ENCODE measurements at regions not wholly inside any gene's neighbourhood (a gene's known extent, or its start where the extent isn't known, plus 50 kb on each side); places are given as distances from the start of the nearest gene placed in this dataset.

DNA sequence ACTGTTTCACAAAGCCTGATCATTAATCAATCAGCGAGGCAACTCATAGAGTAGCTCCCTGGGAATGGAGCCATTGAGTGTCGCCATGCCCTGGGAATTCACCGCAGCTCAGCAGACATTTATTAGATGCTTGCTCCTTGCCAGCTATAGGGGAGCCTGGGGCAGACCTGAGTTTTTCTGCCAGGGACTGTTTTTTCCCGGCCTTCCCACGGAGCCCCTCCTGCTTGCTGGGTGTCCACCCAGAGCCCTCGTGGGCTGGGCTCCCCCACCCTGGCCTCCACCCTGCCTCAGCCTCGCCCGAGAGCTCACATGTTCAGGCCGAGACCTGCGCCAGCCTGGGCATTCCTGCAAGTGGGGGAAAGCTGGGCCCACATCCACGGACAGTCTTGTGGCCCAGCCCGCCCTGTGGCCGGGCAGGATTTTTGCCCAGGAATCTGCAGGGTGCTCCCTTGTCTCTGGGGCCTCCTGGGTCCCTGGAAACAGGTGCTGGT is 64.9 kb downstream of the SMIM38 start:
- TF ChIP-seq POLR2A (IDR thresholded peaks at IDR 0.05; ENCODE audit: borderline replicate concordance, extremely low read depth, insufficient read depth, insufficient read length) = no peak
- TF ChIP-seq, protein P1, sequence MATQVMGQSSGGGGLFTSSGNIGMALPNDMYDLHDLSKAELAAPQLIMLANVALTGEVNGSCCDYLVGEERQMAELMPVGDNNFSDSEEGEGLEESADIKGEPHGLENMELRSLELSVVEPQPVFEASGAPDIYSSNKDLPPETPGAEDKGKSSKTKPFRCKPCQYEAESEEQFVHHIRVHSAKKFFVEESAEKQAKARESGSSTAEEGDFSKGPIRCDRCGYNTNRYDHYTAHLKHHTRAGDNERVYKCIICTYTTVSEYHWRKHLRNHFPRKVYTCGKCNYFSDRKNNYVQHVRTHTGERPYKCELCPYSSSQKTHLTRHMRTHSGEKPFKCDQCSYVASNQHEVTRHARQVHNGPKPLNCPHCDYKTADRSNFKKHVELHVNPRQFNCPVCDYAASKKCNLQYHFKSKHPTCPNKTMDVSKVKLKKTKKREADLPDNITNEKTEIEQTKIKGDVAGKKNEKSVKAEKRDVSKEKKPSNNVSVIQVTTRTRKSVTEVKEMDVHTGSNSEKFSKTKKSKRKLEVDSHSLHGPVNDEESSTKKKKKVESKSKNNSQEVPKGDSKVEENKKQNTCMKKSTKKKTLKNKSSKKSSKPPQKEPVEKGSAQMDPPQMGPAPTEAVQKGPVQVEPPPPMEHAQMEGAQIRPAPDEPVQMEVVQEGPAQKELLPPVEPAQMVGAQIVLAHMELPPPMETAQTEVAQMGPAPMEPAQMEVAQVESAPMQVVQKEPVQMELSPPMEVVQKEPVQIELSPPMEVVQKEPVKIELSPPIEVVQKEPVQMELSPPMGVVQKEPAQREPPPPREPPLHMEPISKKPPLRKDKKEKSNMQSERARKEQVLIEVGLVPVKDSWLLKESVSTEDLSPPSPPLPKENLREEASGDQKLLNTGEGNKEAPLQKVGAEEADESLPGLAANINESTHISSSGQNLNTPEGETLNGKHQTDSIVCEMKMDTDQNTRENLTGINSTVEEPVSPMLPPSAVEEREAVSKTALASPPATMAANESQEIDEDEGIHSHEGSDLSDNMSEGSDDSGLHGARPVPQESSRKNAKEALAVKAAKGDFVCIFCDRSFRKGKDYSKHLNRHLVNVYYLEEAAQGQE (IDR thresholded peaks at IDR 0.05; ENCODE audit: low read depth) = no peak
- no peak for TF ChIP-seq FOSL1 (IDR thresholded peaks at IDR 0.05; ENCODE audit: low read depth)
- no peak for TF ChIP-seq CTCF (IDR thresholded peaks at IDR 0.05 in 2 of 3, conservative IDR thresholded peaks at IDR 0.05 in 1 of 3; ENCODE audit: borderline replicate concordance in 1 of 3, insufficient read depth in 1 of 3, low read depth in 2 of 3, low read length in 2 of 3)
- TF ChIP-seq EZH2 (IDR thresholded peaks at IDR 0.05) = no peak
- no peak for TF ChIP-seq CEBPB (IDR thresholded peaks at IDR 0.05; ENCODE audit: low read depth)
- TF ChIP-seq POLR2AphosphoS5 (IDR thresholded peaks at IDR 0.05; ENCODE audit: low read depth, low read length) = no peak
- no peak for TF ChIP-seq JUND (IDR thresholded peaks at IDR 0.05)
